Smooth muscle cell (in vitro differentiated cells): ENCODE measurements at regions not wholly inside any gene's neighbourhood (a gene's known extent, or its start where the extent isn't known, plus 50 kb on each side); places are given as distances from the start of the nearest gene placed in this dataset.

Source experiments
- DNase-seq: peaks from one replicate; lab custom pipeline; 2025; ENCODE audit not compliant: unreplicated experiment; lab: John Stamatoyannopoulos, UW
- H2AFZ ChIP-seq: fragments of 200-600 bp; sonication (generic); 2 replicates; pipeline ENCODE4 v1.6.0; 2016; ENCODE audit warnings: antibody characterized with exemption, low read depth, mild to moderate bottlenecking
- H3F3A ChIP-seq: fragments of 200-600 bp; sonication (generic); 2 replicates; pipeline ENCODE4 v1.6.0; 2017; ENCODE audit warnings: antibody characterized with exemption, low read depth
- H3K27ac ChIP-seq: fragments of 200-600 bp; sonication (generic); 2 replicates; pipeline ENCODE4 v1.5.1; 2016; ENCODE audit warnings: low read depth, mild to moderate bottlenecking
- H3K27me3 ChIP-seq: fragments of 200-600 bp; sonication (generic); 2 replicates; pipeline ENCODE4 v1.6.1; 2016; ENCODE audit warnings: low read depth, mild to moderate bottlenecking
- H3K36me3 ChIP-seq: fragments of 200-600 bp; sonication (generic); 2 replicates; pipeline ENCODE4 v1.5.1; 2016; ENCODE audit warnings: low read depth
- H3K4me1 ChIP-seq: fragments of 200-600 bp; sonication (generic); 2 replicates; pipeline ENCODE4 v1.5.1; 2016; ENCODE audit warnings: low read depth
- H3K4me2 ChIP-seq: fragments of 200-600 bp; sonication (generic); 2 replicates; pipeline ENCODE4 v1.6.0; 2016; ENCODE audit warnings: mild to moderate bottlenecking
- H3K4me3 ChIP-seq: fragments of 200-600 bp; sonication (generic); 2 replicates; pipeline ENCODE4 v1.5.1; 2016; ENCODE audit warnings: mild to moderate bottlenecking
- H3K79me2 ChIP-seq: fragments of 200-600 bp; sonication (generic); 2 replicates; pipeline ENCODE4 v1.6.0; 2016; ENCODE audit warnings: low read depth, mild to moderate bottlenecking
- H3K9ac ChIP-seq: fragments of 200-600 bp; sonication (generic); 2 replicates; pipeline ENCODE4 v1.6.0; 2016; ENCODE audit warnings: low read depth
- H3K9me3 ChIP-seq: fragments of 200-600 bp; sonication (generic); replicated peaks from 2 replicates; pipeline ENCODE4 v1.5.1; 2016; ENCODE audit warnings: low read depth
- H4K20me1 ChIP-seq: fragments of 200-600 bp; sonication (generic); 2 replicates; pipeline ENCODE4 v1.6.0; 2016; ENCODE audit warnings: low read depth
- WGBS: methylation state at CpG from one replicate; pipeline ENCODE4 v1.1.7; 2016; ENCODE audit warnings: low lambda C conversion rate; 5-methylcytosine and 5-hydroxymethylcytosine counted together
- TF ChIP-seq, protein P1 (sequence below): fragments of 200-600 bp; sonication (generic); IDR thresholded peaks from 2 replicates; pipeline ENCODE4 v1.5.1; 2017; ENCODE audit warnings: borderline replicate concordance, mild to moderate bottlenecking, antibody characterized with exemption; ENCODE audit not compliant: insufficient read depth, poor library complexity, severe bottlenecking

DNA sequence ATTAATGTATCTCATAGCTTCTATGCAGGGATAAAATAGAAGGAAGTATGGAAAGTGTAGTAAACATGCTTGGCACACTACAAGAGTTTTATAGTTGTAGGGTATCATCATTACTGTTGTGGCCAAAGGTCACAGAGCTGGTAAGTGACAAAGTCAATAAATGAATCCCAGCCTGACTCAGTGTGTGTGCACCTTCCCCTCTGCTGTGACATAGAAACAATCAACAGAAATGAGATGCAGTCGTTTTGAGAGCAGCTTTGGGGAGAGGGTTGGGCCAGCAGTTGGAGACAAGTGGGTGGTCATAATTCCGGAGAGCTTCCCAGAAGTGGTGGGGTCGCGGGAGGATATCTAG lies 82.4 kb upstream of the RBPJ start:
- no peaks in the 10 kb centered on the region for H3F3A ChIP-seq
- H3K27ac ChIP-seq, result no peak overlapping the region
- no peaks in the 10 kb centered on the region for H3K27me3 ChIP-seq
- no peaks in the 10 kb centered on the region for H4K20me1 ChIP-seq
- 66% methylated on average over 4 of the region's 4 CpGs for WGBS
- H3K9me3 ChIP-seq, result no peaks in the 10 kb centered on the region
- H3K4me3 ChIP-seq, result no peak overlapping the region
- no peak overlapping the region for H3K9ac ChIP-seq
- H2AFZ ChIP-seq, result peak overlapping the region; percentile 89
- peaks cover 12% of the 10 kb centered on the region for H3K4me1 ChIP-seq
- H3K4me2 ChIP-seq, result no peak overlapping the region
- no peaks in the 10 kb centered on the region for H3K36me3 ChIP-seq
- no peak for DNase-seq
- no peaks in the 10 kb centered on the region for H3K79me2 ChIP-seq
- TF ChIP-seq, protein P1, sequence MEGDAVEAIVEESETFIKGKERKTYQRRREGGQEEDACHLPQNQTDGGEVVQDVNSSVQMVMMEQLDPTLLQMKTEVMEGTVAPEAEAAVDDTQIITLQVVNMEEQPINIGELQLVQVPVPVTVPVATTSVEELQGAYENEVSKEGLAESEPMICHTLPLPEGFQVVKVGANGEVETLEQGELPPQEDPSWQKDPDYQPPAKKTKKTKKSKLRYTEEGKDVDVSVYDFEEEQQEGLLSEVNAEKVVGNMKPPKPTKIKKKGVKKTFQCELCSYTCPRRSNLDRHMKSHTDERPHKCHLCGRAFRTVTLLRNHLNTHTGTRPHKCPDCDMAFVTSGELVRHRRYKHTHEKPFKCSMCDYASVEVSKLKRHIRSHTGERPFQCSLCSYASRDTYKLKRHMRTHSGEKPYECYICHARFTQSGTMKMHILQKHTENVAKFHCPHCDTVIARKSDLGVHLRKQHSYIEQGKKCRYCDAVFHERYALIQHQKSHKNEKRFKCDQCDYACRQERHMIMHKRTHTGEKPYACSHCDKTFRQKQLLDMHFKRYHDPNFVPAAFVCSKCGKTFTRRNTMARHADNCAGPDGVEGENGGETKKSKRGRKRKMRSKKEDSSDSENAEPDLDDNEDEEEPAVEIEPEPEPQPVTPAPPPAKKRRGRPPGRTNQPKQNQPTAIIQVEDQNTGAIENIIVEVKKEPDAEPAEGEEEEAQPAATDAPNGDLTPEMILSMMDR, result no peak

DNA sequence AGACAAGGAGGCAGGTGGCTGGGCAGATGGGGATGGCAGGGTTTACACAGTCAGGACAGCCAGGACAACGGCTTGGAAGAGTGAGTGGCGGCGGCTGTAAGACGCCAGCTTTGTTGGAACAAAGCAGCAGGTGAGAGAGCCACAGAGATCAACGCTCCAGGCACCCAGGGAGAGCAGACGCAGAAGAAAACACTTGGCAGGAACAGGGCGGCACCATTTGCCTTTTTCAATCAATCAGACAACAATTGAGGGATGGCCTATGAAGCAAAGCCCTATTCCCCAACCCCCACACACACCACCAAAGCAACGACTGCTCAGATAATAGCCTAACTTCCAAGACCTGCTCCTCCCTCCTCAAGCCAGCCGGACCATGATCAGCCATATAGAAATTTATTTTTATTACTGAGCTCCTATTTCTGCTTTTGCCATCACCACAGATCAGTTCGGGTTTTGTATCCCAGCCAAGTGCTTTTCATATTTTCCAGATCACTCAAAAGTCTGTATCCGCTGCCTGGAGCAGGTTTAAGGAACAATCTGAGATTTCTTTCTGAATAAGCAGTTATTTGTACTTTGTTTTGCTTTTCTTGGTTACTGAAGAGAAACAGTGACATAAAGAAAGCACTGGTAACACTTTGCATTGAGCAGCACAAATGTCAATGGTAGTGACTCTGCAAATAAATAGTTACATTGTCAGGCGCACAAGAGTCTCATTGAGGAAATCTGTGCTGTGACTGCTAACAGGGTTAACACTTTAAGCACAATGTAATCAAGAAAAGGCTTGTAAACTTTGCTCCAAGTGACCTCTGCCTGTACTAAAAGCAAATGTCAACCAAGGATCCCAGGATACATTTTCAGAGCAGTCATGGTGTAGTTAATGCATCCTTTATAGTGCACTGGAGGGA lies 81.8 kb upstream of the RBPJ start:
- H2AFZ ChIP-seq, result peak overlapping the region; percentile 89
- no peaks in the 10 kb centered on the region for H3K79me2 ChIP-seq
- H3K27me3 ChIP-seq, result no peaks in the 10 kb centered on the region
- TF ChIP-seq, protein P1, result no peak
- no peaks in the 10 kb centered on the region for H4K20me1 ChIP-seq
- no peaks in the 10 kb centered on the region for H3F3A ChIP-seq
- peaks cover 12% of the 10 kb centered on the region for H3K4me1 ChIP-seq
- no peak overlapping the region for H3K4me3 ChIP-seq
- H3K36me3 ChIP-seq, result no peaks in the 10 kb centered on the region
- DNase-seq, result no peak
- no peaks in the 10 kb centered on the region for H3K9me3 ChIP-seq
- peak overlapping the region; percentile 78 for H3K4me2 ChIP-seq
- H3K9ac ChIP-seq, result peak overlapping the region; percentile 14
- 48% methylated on average over 11 of the region's 12 CpGs for WGBS
- H3K27ac ChIP-seq, result peak overlapping the region; percentile 46

DNA sequence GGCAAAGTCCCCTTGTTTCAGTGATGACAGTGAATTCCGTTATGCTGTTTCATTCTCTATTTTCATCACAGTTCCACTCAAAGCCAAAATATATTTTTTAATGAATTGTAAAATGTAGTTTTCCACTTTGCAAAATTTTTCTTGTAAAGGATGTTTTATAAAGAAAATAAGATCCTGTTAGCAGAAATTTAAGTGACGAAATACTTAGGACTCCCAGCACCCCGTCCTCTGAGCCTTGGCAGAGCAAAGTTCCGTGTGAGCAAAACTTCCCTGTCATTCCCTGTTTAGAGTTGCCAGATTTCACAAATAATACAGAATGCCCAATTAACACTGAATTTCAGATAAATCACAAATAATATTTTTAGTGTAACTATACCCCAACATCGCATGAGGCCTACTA lies 81.0 kb upstream of the RBPJ start:
- no peaks in the 10 kb centered on the region for H3K36me3 ChIP-seq
- H4K20me1 ChIP-seq, result no peaks in the 10 kb centered on the region
- H3K27me3 ChIP-seq, result no peaks in the 10 kb centered on the region
- no peak overlapping the region for H3K27ac ChIP-seq
- peak overlapping the region; percentile 89 for H2AFZ ChIP-seq
- peak overlapping the region; percentile 78 for H3K4me2 ChIP-seq
- no peak for DNase-seq
- WGBS, result 82% methylated on average over 5 of the region's 5 CpGs
- no peak overlapping the region for H3K4me3 ChIP-seq
- H3K9me3 ChIP-seq, result no peaks in the 10 kb centered on the region
- H3F3A ChIP-seq, result no peaks in the 10 kb centered on the region
- no peak overlapping the region for H3K9ac ChIP-seq
- TF ChIP-seq, protein P1, result no peak
- no peaks in the 10 kb centered on the region for H3K79me2 ChIP-seq
- H3K4me1 ChIP-seq, result peaks cover 12% of the 10 kb centered on the region

DNA sequence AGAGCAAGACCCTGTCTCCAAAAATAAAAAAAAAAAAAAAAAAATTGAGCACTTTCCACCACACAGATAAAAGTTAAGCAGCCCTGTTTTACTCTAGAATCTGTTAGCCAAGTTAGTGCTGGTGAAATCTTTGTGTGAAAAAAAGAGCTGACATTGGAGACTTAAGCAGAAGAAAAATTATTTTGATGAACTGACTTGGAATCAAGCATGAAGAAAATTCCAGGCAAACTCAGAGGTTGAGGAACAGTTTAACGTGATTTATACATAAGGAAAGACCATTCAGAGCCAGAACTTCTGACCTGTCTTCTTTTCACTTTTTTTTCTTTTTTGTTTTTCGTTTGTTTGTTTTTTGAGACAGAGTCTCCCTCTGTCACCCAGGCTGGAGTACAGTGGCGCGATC lies 79.6 kb upstream of the RBPJ start:
- TF ChIP-seq, protein P1, result no peak
- Histone ChIP-seq H3K27ac (no peak overlapping the region), H4K20me1 (no peaks in the 10 kb centered on the region), H3K4me2 (no peak overlapping the region), H3K9me3 (no peaks in the 10 kb centered on the region), H3K79me2 (no peaks in the 10 kb centered on the region), H3F3A (no peaks in the 10 kb centered on the region), H3K4me1 (peaks cover 12% of the 10 kb centered on the region), H3K36me3 (no peaks in the 10 kb centered on the region), H3K9ac (no peak overlapping the region), H2AFZ (no peak overlapping the region), H3K27me3 (no peaks in the 10 kb centered on the region), H3K4me3 (no peak overlapping the region)
- 97% methylated on average over 4 of the region's 4 CpGs for whole genome bisulfite sequencing
- no peak for DNase-seq
